HepG2 (cell line): ENCODE measurements at regions not wholly inside any gene's neighbourhood (a gene's known extent, or its start where the extent isn't known, plus 50 kb on each side); places are given as distances from the start of the nearest gene placed in this dataset.

Experiments used
- ATAC-seq: fragments of 200-7000 bp; cut with Tn5 transposase; 3 replicates; pipeline ENCODE4 v1.9.1; 2020; ENCODE audit warnings: mild to moderate bottlenecking, moderate library complexity
- BruUV-seq: library from RNA; stranded (reverse); fragments of 400-500 nt; replicated peaks from 2 replicates; lab custom pipeline; 2021; lab: Mats Ljungman, UMichigan
- CTCF ChIA-PET: fragments of 300-600 bp; formaldehyde crosslinking; extraction: SDS; loops from one replicate; lab custom pipeline; 2021; ENCODE audit warnings: low total read pairs, inconsistent platforms, low intra/inter-chr PET ratio; lab: Yijun Ruan, JAX
- POLR2A ChIA-PET: fragments of 350-600 bp; sonication (Branson Sonifier 250); formaldehyde crosslinking; loops from one replicate; lab custom pipeline; 2020; ENCODE audit warnings: antibody characterized with exemption, inconsistent platforms; lab: Yijun Ruan, JAX
- DNase-seq: peaks from one replicate; pipeline ENCODE4 v3.0.0-alpha.2; 2015; ENCODE audit warnings: low spot score
- FAIRE-seq: peaks from 3 replicates; lab custom pipeline; 2011; peaks lifted over from hg19 to GRCh38; lab: Jason Lieb, UNC
- H2AFZ ChIP-seq: one replicate; pipeline ENCODE4 v1.6.1; 2011; ENCODE audit warnings: low read length, inconsistent platforms
- H3K27ac ChIP-seq: fragments of 300-600 bp; 3 replicates; pipeline ENCODE4 v1.8.0; 2011; ENCODE audit warnings: mixed run types, mild to moderate bottlenecking, mixed read lengths, low read length, inconsistent platforms; ENCODE audit not compliant: insufficient read depth; ENCODE audit errors: extremely low read length
- H3K27me3 ChIP-seq, 2 experiments: fragments of 200-600 bp in 1 of 2; 2 replicates in 1 of 2; 3 replicates in 1 of 2; pipeline versions ENCODE4 v1.6.0 to v1.8.0; 2011; ENCODE audit warnings: low read length in 2 of 2, mild to moderate bottlenecking in 2 of 2, moderate library complexity in 2 of 2, inconsistent platforms in 1 of 2; ENCODE audit not compliant: insufficient read depth in 2 of 2, control insufficient read depth in 1 of 2
- H3K36me3 ChIP-seq, 2 experiments: fragments of 200-600 bp in 1 of 2; replicated peaks in 1 of 2; 2 replicates in 1 of 2; 3 replicates in 1 of 2; pipeline versions ENCODE4 v1.5.1 to v1.8.0; 2011; ENCODE audit warnings: low read length in 2 of 2, inconsistent platforms in 1 of 2; ENCODE audit not compliant: insufficient read depth in 2 of 2, control insufficient read depth in 1 of 2
- H3K4me1 ChIP-seq: 2 replicates; pipeline ENCODE4 v1.5.1; 2012; ENCODE audit warnings: low read length, inconsistent platforms; ENCODE audit not compliant: insufficient read depth
- H3K4me2 ChIP-seq: 2 replicates; pipeline ENCODE4 v1.6.0; 2011; ENCODE audit warnings: low read depth, low read length, inconsistent platforms
- H3K4me3 ChIP-seq, 3 experiments: fragments of 200-600 bp in 1 of 3; sonication (generic), shearing (Covaris generic) in 1 of 3; replicated peaks in 1 of 3; 2 replicates each; pipeline ENCODE4 v1.5.1; 2011 to 2016; ENCODE audit warnings: low read length in 3 of 3, inconsistent platforms in 2 of 3, low read depth in 2 of 3, mild to moderate bottlenecking in 2 of 3, control low read depth in 1 of 3, mixed read lengths in 1 of 3; ENCODE audit not compliant: insufficient read depth in 1 of 3
- H3K79me2 ChIP-seq: one replicate; pipeline ENCODE4 v1.6.1; 2011; ENCODE audit warnings: low read length, inconsistent platforms; ENCODE audit not compliant: insufficient read depth
- H3K9ac ChIP-seq: 2 replicates; pipeline ENCODE4 v1.6.0; 2011; ENCODE audit warnings: mild to moderate bottlenecking, low read depth, low read length, inconsistent platforms; ENCODE audit not compliant: insufficient read depth
- H3K9me3 ChIP-seq: 2 replicates; pipeline ENCODE4 v1.5.1; 2012; ENCODE audit warnings: mild to moderate bottlenecking, low read length
- H4K20me1 ChIP-seq: 2 replicates; pipeline ENCODE4 v1.6.0; 2011; ENCODE audit warnings: inconsistent platforms, mild to moderate bottlenecking, low read length, moderate library complexity; ENCODE audit not compliant: insufficient read depth
- HOMEZ ChIP-seq: IDR thresholded peaks from 2 replicates; pipeline ENCODE4 v1.6.1; 2016; ENCODE audit warnings: low read depth
- NFE2 ChIP-seq: sonication (generic); formaldehyde crosslinking; IDR thresholded peaks from 2 replicates; pipeline ENCODE4 v1.4.0; 2020; ENCODE audit warnings: missing genetic modification reagents
- SIN3A ChIP-seq: IDR thresholded peaks from 2 replicates; pipeline ENCODE4 v1.6.1; 2011; ENCODE audit warnings: low read depth, mild to moderate bottlenecking, control low read depth, low read length, borderline replicate concordance
- ZBTB40 ChIP-seq, 2 experiments: fragments of 450-650 bp in 1 of 2; sonication (generic) in 1 of 2; formaldehyde crosslinking in 1 of 2; IDR thresholded peaks; 2 replicates each; pipeline versions ENCODE4 v1.6.1 to v1.8.0; 2016 to 2022; ENCODE audit warnings: antibody characterized with exemption in 1 of 2, mild to moderate bottlenecking in 1 of 2, missing genetic modification reagents in 1 of 2
- whole genome bisulfite sequencing: methylation state at CpG from one replicate; pipeline ENCODE4 v1.1.6; 2017; ENCODE audit warnings: low lambda C conversion rate; 5-methylcytosine and 5-hydroxymethylcytosine counted together
- in situ Hi-C: cut with HindIII; loops from 2 replicates; pipeline ENCODE4 v1.10.0; 2017; ENCODE audit warnings: low pct_unique_long_range_greater_than_20kb; ENCODE audit not compliant: extremely low pct_ligation_motif_present
- intact Hi-C: fragments of 100-400 bp; cut with micrococcal nuclease; formaldehyde crosslinking; loops from one replicate; pipeline ENCODE4 v1.10.0; 2022; ENCODE audit not compliant: unreplicated experiment

- H4K20me1 ChIP-seq, result no peaks in the 10 kb centered on the region
- no peaks in the 10 kb centered on the region for H3K9me3 ChIP-seq
- no peak for ATAC-seq
- H3K36me3 ChIP-seq, result no peaks in the 10 kb centered on the region
- TF ChIP-seq ZBTB40 (IDR thresholded peaks at IDR 0.05) (no peak), ZBTB40 (CRISPR knock-in tag; IDR thresholded peaks at IDR 0.05) (no peak), HOMEZ (CRISPR knock-in tag) (no peak), SIN3A (no peak), NFE2 (CRISPR knock-in tag) (no peak)
- TF ChIP-seq, all 625 proteins: peak for 0
- in situ Hi-C loops (no loop called here), intact Hi-C loops (no loop called here)
- BruUV-seq, result no TSS peak
- H3K4me1 ChIP-seq, result no peaks in the 10 kb centered on the region
- no peak overlapping the region for H3K27ac ChIP-seq
- ChIA-PET CTCF (no interaction called here), POLR2A (no interaction called here)
- 5% methylated on average over 2 of the region's 3 CpGs for WGBS
- no peak overlapping the region for H3K9ac ChIP-seq
- H2AFZ ChIP-seq, result no peak overlapping the region
- FAIRE-seq, result no peak
- H3K4me2 ChIP-seq, result no peak overlapping the region
- no peaks in the 10 kb centered on the region for H3K79me2 ChIP-seq
- no peak for DNase-seq
- no peaks in the 10 kb centered on the region for H3K27me3 ChIP-seq
- H3K4me3 ChIP-seq, result no peak overlapping the region
Observed at GRCh38 chr11:96738311-96738710, 348.5 kb downstream of the JRKL start.
